OCI-LY7 (cell line): ENCODE measurements at regions not wholly inside any gene's neighbourhood (a gene's known extent, or its start where the extent isn't known, plus 50 kb on each side); places are given as distances from the start of the nearest gene placed in this dataset.

ENCODE experiments used
- BruUV-seq: library from RNA; stranded (reverse); fragments of 400-500 nt; replicated peaks from 2 replicates; lab custom pipeline; 2021; lab: Mats Ljungman, UMichigan
- CTCF ChIA-PET: fragments of 300-600 bp; sonication (Branson Sonifier 250); formaldehyde crosslinking; loops from one replicate; lab custom pipeline; 2022; ENCODE audit warnings: antibody characterized with exemption; ENCODE audit not compliant: unreplicated experiment; lab: Charles Lee
- POLR2A ChIA-PET: fragments of 300-600 bp; sonication (Branson Sonifier 250); formaldehyde crosslinking; loops from one replicate; lab custom pipeline; 2022; ENCODE audit warnings: antibody characterized with exemption; lab: Charles Lee
- DNase-seq: peaks from one replicate; pipeline ENCODE4 v3.0.0-alpha.2; 2015; ENCODE audit warnings: low spot score
- H2AFZ ChIP-seq: fragments of 200-600 bp; sonication (generic), shearing (Covaris generic); 2 replicates; pipeline ENCODE4 v1.6.1; 2014; ENCODE audit warnings: mild to moderate bottlenecking, antibody characterized with exemption, low read length, moderate library complexity
- H3K27ac ChIP-seq: fragments of 200-600 bp; sonication (generic); 2 replicates; pipeline ENCODE4 v1.5.1; 2014; ENCODE audit warnings: mixed run types, low read depth, mild to moderate bottlenecking, moderate library complexity, low read length, inconsistent platforms; ENCODE audit not compliant: poor library complexity, severe bottlenecking
- H3K36me3 ChIP-seq: fragments of 200-600 bp; sonication (generic); 2 replicates; pipeline ENCODE4 v1.6.1; 2014; ENCODE audit warnings: mild to moderate bottlenecking, antibody characterized with exemption, low read length, moderate library complexity, mixed read lengths; ENCODE audit not compliant: insufficient read depth
- H3K4me1 ChIP-seq: fragments of 200-600 bp; sonication (generic); 2 replicates; pipeline ENCODE4 v1.5.1; 2014; ENCODE audit warnings: mild to moderate bottlenecking, low read length; ENCODE audit not compliant: insufficient read depth, poor library complexity, severe bottlenecking
- H3K4me2 ChIP-seq: fragments of 200-600 bp; sonication (generic); 2 replicates; pipeline ENCODE4 v1.6.1; 2014; ENCODE audit warnings: mild to moderate bottlenecking, low read length
- H3K4me3 ChIP-seq: fragments of 200-600 bp; sonication (generic); 2 replicates; pipeline ENCODE4 v1.5.1; 2014; ENCODE audit warnings: mild to moderate bottlenecking, low read depth, low read length; ENCODE audit not compliant: poor library complexity, severe bottlenecking
- H3K79me2 ChIP-seq: fragments of 200-600 bp; sonication (generic); 2 replicates; pipeline ENCODE4 v1.6.1; 2016; ENCODE audit warnings: low read depth, mild to moderate bottlenecking, low read length, moderate library complexity, mixed read lengths; ENCODE audit not compliant: insufficient read depth
- H3K9me2 ChIP-seq: fragments of 200-600 bp; sonication (generic); 2 replicates; pipeline ENCODE4 v1.6.1; 2016; ENCODE audit warnings: mild to moderate bottlenecking, low read length, mixed read lengths; ENCODE audit not compliant: insufficient read depth
- H3K9me3 ChIP-seq: fragments of 200-600 bp; sonication (generic); 2 replicates; pipeline ENCODE4 v1.6.1; 2014; ENCODE audit warnings: mild to moderate bottlenecking, mixed run types, low read length, mixed read lengths
- H4K20me1 ChIP-seq: fragments of 200-600 bp; sonication (generic); 2 replicates; pipeline ENCODE4 v1.6.1; 2014; ENCODE audit warnings: mild to moderate bottlenecking, antibody characterized with exemption, low read length, moderate library complexity, mixed read lengths; ENCODE audit not compliant: insufficient read depth
- EZH2phosphoT487 ChIP-seq: fragments of 200-600 bp; sonication (generic); IDR thresholded peaks from 2 replicates; pipeline ENCODE4 v1.6.1; 2018; ENCODE audit warnings: low read depth, borderline replicate concordance, mild to moderate bottlenecking, mixed run types, antibody characterized with exemption, low read length, moderate library complexity, mixed read lengths
- intact Hi-C: fragments of 100-400 bp; cut with micrococcal nuclease; formaldehyde crosslinking; loops from one replicate; pipeline ENCODE4 v1.10.0; 2022; ENCODE audit not compliant: unreplicated experiment
- TF ChIP-seq, protein P1 (sequence below): fragments of 200-600 bp; sonication (generic); conservative IDR thresholded peaks from 2 replicates; pipeline ENCODE4 v1.5.1; 2014; ENCODE audit warnings: mild to moderate bottlenecking, antibody characterized with exemption, low read length, moderate library complexity, mixed read lengths

DNA sequence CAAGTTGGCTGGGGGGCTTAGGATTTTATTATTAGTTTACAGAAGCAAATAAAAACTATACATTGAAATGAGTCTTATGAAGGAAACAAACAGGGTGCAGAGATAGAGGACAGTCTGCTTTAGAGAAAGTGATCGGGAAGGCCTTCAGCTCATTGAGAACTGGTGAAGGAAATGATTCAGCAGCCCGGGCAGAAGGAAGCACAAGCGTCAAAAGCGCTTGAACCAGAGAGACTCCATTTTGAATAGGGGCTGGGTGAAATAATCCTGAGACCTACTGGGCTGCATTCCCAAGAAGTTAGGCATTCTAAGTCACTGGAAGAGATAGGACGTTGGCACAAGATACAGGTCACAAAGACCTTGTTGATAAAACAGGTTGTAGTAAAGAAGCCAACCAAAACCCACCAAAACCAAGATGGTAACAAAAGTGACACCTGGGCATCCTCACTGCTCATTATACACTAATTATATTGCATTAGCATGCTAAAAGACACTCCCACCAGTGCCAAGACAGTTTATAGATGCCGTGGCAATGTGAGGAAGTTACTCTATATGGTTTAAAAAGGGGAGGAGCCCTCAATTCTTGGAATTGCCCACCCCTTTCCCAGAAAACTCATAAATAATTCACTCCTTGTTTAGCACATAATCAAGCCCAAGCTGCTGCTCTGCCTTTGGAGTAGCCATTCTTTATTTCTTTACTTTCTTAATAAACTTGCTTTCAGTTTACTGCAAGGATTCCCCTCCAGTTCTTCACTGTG is 83.1 kb upstream of the MPP7 start:
- intact Hi-C loops = no loop called here

DNA sequence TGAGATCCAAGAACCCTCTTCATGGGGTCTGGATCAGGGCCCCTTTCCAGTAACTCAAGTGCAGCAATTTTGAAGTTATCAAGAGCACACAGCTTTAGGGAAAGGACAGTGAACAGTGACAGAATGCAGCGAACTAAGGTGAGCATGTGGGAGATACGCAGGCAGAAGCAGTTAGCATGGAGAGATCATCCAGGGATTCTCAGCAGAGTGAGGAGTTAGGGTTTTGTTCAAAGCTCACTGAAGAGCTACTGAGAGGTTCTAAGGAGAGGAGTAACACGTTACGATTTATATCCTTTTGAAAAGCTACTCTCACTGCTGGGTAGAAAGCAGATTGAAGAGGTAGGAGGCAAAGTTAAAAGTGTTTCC is 83.6 kb upstream of the MPP7 start:
- no peak for DNase-seq
- ChIA-PET POLR2A (interaction anchor here (1.4 kb wide), 1 partner anchor 83 kb away, joined by 4 read pairs; the partner anchor contains the start of gene MPP7), CTCF (interaction anchor here (1.1 kb wide), 1 partner anchor 83 kb away, joined by 3 read pairs; no protein-coding TSS in a partner anchor)
- Histone ChIP-seq H2AFZ (no peak overlapping the region), H3K4me1 (peaks cover 3% of the 10 kb centered on the region), H3K9me2 (no peaks in the 10 kb centered on the region), H3K9me3 (no peaks in the 10 kb centered on the region), H3K27ac (no peak overlapping the region), H3K4me2 (no peak overlapping the region), H3K4me3 (no peak overlapping the region), H3K79me2 (no peaks in the 10 kb centered on the region), H3K36me3 (no peaks in the 10 kb centered on the region), H4K20me1 (no peaks in the 10 kb centered on the region)
- intact Hi-C loops = no loop called here
- no TSS peak for BruUV-seq
- no peak for TF ChIP-seq EZH2phosphoT487
- TF ChIP-seq, protein P1, sequence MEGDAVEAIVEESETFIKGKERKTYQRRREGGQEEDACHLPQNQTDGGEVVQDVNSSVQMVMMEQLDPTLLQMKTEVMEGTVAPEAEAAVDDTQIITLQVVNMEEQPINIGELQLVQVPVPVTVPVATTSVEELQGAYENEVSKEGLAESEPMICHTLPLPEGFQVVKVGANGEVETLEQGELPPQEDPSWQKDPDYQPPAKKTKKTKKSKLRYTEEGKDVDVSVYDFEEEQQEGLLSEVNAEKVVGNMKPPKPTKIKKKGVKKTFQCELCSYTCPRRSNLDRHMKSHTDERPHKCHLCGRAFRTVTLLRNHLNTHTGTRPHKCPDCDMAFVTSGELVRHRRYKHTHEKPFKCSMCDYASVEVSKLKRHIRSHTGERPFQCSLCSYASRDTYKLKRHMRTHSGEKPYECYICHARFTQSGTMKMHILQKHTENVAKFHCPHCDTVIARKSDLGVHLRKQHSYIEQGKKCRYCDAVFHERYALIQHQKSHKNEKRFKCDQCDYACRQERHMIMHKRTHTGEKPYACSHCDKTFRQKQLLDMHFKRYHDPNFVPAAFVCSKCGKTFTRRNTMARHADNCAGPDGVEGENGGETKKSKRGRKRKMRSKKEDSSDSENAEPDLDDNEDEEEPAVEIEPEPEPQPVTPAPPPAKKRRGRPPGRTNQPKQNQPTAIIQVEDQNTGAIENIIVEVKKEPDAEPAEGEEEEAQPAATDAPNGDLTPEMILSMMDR = no peak

More for the DNA sequence above, 83.1 kb upstream of the MPP7 start:
- no peaks in the 10 kb centered on the region for H3K9me3 ChIP-seq
- no peak for DNase-seq
- no peaks in the 10 kb centered on the region for H3K36me3 ChIP-seq
- CTCF ChIA-PET = interaction anchor here (1.1 kb wide), 1 partner anchor 82 kb away, joined by 3 read pairs; no protein-coding TSS in a partner anchor
- BruUV-seq = no TSS peak
- POLR2A ChIA-PET = interaction anchor here (1.2 to 1.4 kb wide), 2 partner anchors 83 to 135 kb away, joined by 4 read pairs; partner anchors contain the start of gene MPP7
- no peak overlapping the region for H3K4me3 ChIP-seq
- no peak for TF ChIP-seq EZH2phosphoT487
- TF ChIP-seq, protein P1 = no peak
- H3K4me1 ChIP-seq = peaks cover 6% of the 10 kb centered on the region
- no peaks in the 10 kb centered on the region for H3K9me2 ChIP-seq
- H3K27ac ChIP-seq = no peak overlapping the region
- H4K20me1 ChIP-seq = no peaks in the 10 kb centered on the region
- H2AFZ ChIP-seq = no peak overlapping the region
- H3K4me2 ChIP-seq = no peak overlapping the region
- no peaks in the 10 kb centered on the region for H3K79me2 ChIP-seq

DNA sequence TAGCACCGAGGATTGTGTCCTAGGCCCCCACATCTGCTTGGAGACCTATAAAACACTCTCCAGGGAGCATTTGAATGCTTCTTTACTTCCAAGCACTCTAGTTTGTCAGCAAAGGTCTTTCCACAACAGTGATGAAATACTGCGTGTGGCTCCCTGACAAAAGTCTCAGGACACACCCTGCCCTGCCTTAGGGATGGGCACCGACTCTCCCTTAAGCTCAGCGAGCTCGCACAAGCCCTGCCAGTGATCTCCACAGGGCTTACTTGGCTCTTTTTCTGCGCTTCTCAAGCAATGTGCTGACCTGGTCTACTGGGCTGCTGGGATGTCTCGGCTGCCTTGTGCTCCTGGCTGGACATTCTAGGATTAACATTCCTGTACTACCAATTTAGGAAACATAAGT is 84.3 kb upstream of the MPP7 start:
- Histone ChIP-seq H3K4me3 (no peak overlapping the region), H2AFZ (no peak overlapping the region), H3K4me1 (no peaks in the 10 kb centered on the region), H3K4me2 (no peak overlapping the region), H3K27ac (no peak overlapping the region), H3K79me2 (no peaks in the 10 kb centered on the region), H3K36me3 (no peaks in the 10 kb centered on the region), H3K9me3 (no peaks in the 10 kb centered on the region), H3K9me2 (no peaks in the 10 kb centered on the region), H4K20me1 (no peaks in the 10 kb centered on the region)
- no peak for DNase-seq
- ChIA-PET POLR2A (interaction anchor here (0.7 to 1.4 kb wide), 4 partner anchors 8 to 574 kb away, joined by 3 to 5 read pairs (median 4); partner anchors contain the start of gene MPP7), CTCF (interaction anchor here (1.0 to 1.1 kb wide), 2 partner anchors 84 kb away, joined by 3 to 4 read pairs; partner anchors contain the start of gene MPP7)
- no TSS peak for BruUV-seq
- no peak for TF ChIP-seq EZH2phosphoT487
- TF ChIP-seq, protein P1 = no peak
- intact Hi-C loops = no loop called here
